ENCODE measurements at regions not wholly inside any gene's neighbourhood (a gene's known extent, or its start where the extent isn't known, plus 50 kb on each side); places are given as distances from the start of the nearest gene placed in this dataset.
"Not testable (repeated sequence)": the region's sequence is repeated elsewhere in the genome, so short reads cannot be mapped to it uniquely, and the experiment has no call there.

DNA sequence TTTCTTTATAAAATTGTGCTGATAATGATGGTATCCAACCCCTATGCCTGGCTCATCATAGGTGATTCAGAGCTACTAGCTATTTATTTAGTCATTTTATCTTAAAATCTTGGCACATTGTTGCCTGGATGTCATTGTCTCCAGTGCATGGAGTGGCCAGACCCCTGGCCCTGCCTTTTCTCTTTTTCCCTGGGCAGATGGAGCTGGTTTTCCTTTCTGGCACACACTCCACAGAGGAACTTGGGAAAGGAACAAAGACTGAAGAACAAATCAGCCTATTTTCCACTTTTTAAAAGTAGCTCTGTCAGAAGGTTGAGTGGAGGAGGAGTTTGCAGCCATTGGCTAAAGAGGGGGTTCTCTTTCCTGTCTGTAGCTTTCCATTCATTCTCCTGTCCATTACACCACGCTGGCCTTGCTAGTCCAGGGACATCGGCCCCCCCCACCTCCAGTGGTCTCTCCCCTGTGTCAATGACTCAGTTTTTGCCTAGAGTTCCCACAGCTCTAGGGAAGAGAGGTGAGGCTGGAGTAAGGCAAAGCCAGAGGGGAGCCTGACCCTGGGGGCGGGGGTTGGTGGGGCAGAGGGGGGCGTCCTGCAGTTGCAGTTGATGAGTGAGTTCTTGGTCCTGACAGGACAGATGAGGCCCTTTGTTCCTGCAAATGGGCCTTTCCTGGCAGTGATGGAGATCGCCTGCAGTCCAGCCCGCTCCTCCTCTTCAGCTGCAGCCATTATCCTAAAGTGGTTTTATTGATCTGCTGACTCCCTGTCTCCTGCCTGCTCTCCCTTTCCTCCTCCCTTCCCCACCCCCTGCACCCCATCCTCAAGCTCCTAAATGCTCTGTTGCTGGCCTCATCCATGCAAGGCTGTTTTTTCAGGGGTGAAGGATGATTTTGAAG, 774.5 kb downstream of the DHX35 start:
- TF ChIP-seq GABPA (IDR thresholded peaks at IDR 0.05; ENCODE audit: low read depth), result no peak
- no peak for TF ChIP-seq SPI1 (IDR thresholded peaks at IDR 0.05; ENCODE audit: borderline replicate concordance, low read depth)
- no peak for TF ChIP-seq POLR2AphosphoS5 (IDR thresholded peaks at IDR 0.05; ENCODE audit: low read depth)
- TF ChIP-seq, protein P1, sequence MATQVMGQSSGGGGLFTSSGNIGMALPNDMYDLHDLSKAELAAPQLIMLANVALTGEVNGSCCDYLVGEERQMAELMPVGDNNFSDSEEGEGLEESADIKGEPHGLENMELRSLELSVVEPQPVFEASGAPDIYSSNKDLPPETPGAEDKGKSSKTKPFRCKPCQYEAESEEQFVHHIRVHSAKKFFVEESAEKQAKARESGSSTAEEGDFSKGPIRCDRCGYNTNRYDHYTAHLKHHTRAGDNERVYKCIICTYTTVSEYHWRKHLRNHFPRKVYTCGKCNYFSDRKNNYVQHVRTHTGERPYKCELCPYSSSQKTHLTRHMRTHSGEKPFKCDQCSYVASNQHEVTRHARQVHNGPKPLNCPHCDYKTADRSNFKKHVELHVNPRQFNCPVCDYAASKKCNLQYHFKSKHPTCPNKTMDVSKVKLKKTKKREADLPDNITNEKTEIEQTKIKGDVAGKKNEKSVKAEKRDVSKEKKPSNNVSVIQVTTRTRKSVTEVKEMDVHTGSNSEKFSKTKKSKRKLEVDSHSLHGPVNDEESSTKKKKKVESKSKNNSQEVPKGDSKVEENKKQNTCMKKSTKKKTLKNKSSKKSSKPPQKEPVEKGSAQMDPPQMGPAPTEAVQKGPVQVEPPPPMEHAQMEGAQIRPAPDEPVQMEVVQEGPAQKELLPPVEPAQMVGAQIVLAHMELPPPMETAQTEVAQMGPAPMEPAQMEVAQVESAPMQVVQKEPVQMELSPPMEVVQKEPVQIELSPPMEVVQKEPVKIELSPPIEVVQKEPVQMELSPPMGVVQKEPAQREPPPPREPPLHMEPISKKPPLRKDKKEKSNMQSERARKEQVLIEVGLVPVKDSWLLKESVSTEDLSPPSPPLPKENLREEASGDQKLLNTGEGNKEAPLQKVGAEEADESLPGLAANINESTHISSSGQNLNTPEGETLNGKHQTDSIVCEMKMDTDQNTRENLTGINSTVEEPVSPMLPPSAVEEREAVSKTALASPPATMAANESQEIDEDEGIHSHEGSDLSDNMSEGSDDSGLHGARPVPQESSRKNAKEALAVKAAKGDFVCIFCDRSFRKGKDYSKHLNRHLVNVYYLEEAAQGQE (IDR thresholded peaks at IDR 0.05; ENCODE audit: insufficient replicate concordance, low read depth), result no peak
- TF ChIP-seq, protein P2, sequence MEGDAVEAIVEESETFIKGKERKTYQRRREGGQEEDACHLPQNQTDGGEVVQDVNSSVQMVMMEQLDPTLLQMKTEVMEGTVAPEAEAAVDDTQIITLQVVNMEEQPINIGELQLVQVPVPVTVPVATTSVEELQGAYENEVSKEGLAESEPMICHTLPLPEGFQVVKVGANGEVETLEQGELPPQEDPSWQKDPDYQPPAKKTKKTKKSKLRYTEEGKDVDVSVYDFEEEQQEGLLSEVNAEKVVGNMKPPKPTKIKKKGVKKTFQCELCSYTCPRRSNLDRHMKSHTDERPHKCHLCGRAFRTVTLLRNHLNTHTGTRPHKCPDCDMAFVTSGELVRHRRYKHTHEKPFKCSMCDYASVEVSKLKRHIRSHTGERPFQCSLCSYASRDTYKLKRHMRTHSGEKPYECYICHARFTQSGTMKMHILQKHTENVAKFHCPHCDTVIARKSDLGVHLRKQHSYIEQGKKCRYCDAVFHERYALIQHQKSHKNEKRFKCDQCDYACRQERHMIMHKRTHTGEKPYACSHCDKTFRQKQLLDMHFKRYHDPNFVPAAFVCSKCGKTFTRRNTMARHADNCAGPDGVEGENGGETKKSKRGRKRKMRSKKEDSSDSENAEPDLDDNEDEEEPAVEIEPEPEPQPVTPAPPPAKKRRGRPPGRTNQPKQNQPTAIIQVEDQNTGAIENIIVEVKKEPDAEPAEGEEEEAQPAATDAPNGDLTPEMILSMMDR (IDR thresholded peaks at IDR 0.05; ENCODE audit: insufficient read depth, low read length), result no peak
- DNase-seq (ENCODE audit: low read depth in 1 of 2, low spot score in 1 of 2), result no peak
- no peaks in the 10 kb centered on the region for H3K27me3 ChIP-seq (ENCODE audit: insufficient read depth, poor library complexity, severe bottlenecking)
- no peak overlapping the region for H3K27ac ChIP-seq (replicated peaks)
- no peak overlapping the region for H3K4me3 ChIP-seq (replicated peaks; ENCODE audit: insufficient read depth, low read length)

DNA sequence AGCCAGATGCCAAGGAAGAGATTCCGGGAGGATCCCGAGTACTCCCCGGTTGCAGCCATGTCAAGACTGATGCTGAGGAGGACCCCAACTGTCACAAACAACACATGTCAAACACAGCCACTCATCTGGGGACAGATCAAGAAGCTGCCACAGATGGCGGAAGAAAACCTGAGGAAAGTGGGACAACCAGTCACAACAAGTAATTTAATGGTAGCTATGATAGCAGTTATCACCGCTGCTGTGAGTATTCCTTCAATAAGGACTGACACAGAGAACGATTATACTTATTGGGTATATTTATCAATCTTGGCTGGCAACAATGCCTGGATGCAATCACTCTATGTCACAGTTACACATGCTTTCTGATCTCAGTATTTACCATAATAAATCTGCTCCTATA, 763.4 kb downstream of the DHX35 start:
- H3K27ac ChIP-seq (replicated peaks); H3K27me3 ChIP-seq (ENCODE audit: insufficient read depth, poor library complexity, severe bottlenecking); H3K4me3 ChIP-seq (replicated peaks; ENCODE audit: insufficient read depth, low read length); DNase-seq (ENCODE audit: low read depth in 1 of 2, low spot score in 1 of 2): not testable (repeated sequence)

GRCh38 chr20:39719293-39719692, 757.1 kb downstream of the DHX35 start:
- TF ChIP-seq, protein P2 (IDR thresholded peaks at IDR 0.05; ENCODE audit: insufficient read depth, low read length), result no peak
- TF ChIP-seq, protein P1 (IDR thresholded peaks at IDR 0.05; ENCODE audit: insufficient replicate concordance, low read depth), result no peak
- TF ChIP-seq GABPA (IDR thresholded peaks at IDR 0.05; ENCODE audit: low read depth) (no peak), SPI1 (IDR thresholded peaks at IDR 0.05; ENCODE audit: borderline replicate concordance, low read depth) (no peak), POLR2AphosphoS5 (IDR thresholded peaks at IDR 0.05; ENCODE audit: low read depth) (no peak)
- no peak overlapping the region for H3K4me3 ChIP-seq (replicated peaks; ENCODE audit: insufficient read depth, low read length)
- H3K27ac ChIP-seq (replicated peaks), result no peak overlapping the region
- DNase-seq (ENCODE audit: low read depth in 1 of 2, low spot score in 1 of 2), result no peak
- no peaks in the 10 kb centered on the region for H3K27me3 ChIP-seq (ENCODE audit: insufficient read depth, poor library complexity, severe bottlenecking)

- Histone ChIP-seq H3K27me3 (ENCODE audit: insufficient read depth, poor library complexity, severe bottlenecking) (no peaks in the 10 kb centered on the region), H3K27ac (replicated peaks) (no peak overlapping the region), H3K4me3 (replicated peaks; ENCODE audit: insufficient read depth, low read length) (no peak overlapping the region)
- TF ChIP-seq, protein P1 (IDR thresholded peaks at IDR 0.05; ENCODE audit: insufficient replicate concordance, low read depth), result no peak
- TF ChIP-seq GABPA (IDR thresholded peaks at IDR 0.05; ENCODE audit: low read depth) (no peak), POLR2AphosphoS5 (IDR thresholded peaks at IDR 0.05; ENCODE audit: low read depth) (no peak), SPI1 (IDR thresholded peaks at IDR 0.05; ENCODE audit: borderline replicate concordance, low read depth) (no peak)
- TF ChIP-seq, protein P2 (IDR thresholded peaks at IDR 0.05; ENCODE audit: insufficient read depth, low read length), result no peak
- DNase-seq (ENCODE audit: low read depth in 1 of 2, low spot score in 1 of 2), result no peak
These were observed 755.8 kb downstream of the DHX35 start for GRCh38 chr20:39717936-39718335.
